Neural cell (in vitro differentiated cells): ENCODE measurements at regions not wholly inside any gene's neighbourhood (a gene's known extent, or its start where the extent isn't known, plus 50 kb on each side); places are given as distances from the start of the nearest gene placed in this dataset.

Experiments used
- H2AFZ ChIP-seq: fragments of 200-600, 300-800 bp; sonication (generic), shearing (Covaris generic); 2 replicates; pipeline ENCODE4 v1.6.0; 2014; ENCODE audit warnings: low read depth, mild to moderate bottlenecking, antibody characterized with exemption, low read length, moderate library complexity
- H3F3A ChIP-seq: fragments of 200-600 bp; shearing (Covaris generic); 2 replicates; pipeline ENCODE4 v1.6.1; 2016; ENCODE audit warnings: mild to moderate bottlenecking, moderate library complexity, mixed read lengths, antibody characterized with exemption, low read length; ENCODE audit not compliant: insufficient read depth, poor library complexity, severe bottlenecking
- H3K27ac ChIP-seq: fragments of 200-600, 300-800 bp; sonication (generic), shearing (Covaris generic); 2 replicates; pipeline ENCODE4 v1.5.1; 2014; ENCODE audit warnings: mild to moderate bottlenecking, low read length, moderate library complexity
- H3K27me3 ChIP-seq: fragments of 300-800, 200-600 bp; sonication (generic), shearing (Covaris generic); 2 replicates; pipeline ENCODE4 v1.6.0; 2014; ENCODE audit warnings: mild to moderate bottlenecking, low read depth, low read length, moderate library complexity; ENCODE audit not compliant: insufficient read depth
- H3K36me3 ChIP-seq: fragments of 300-800, 200-600 bp; sonication (generic), shearing (Covaris generic); 2 replicates; pipeline ENCODE4 v1.5.1; 2014; ENCODE audit warnings: mild to moderate bottlenecking, antibody characterized with exemption, low read length, moderate library complexity; ENCODE audit not compliant: insufficient read depth
- H3K4me2 ChIP-seq: fragments of 300-800, 200-600 bp; sonication (generic), shearing (Covaris generic); 2 replicates; pipeline ENCODE4 v1.6.0; 2014; ENCODE audit warnings: mild to moderate bottlenecking, low read length
- H3K4me3 ChIP-seq: fragments of 300-800, 200-600 bp; sonication (generic), shearing (Covaris generic); 2 replicates; pipeline ENCODE4 v1.5.1; 2014; ENCODE audit warnings: mild to moderate bottlenecking, low read length, moderate library complexity
- H3K79me2 ChIP-seq: fragments of 200-600 bp; shearing (Covaris generic); replicated peaks from 2 replicates; pipeline ENCODE4 v1.6.0; 2014; ENCODE audit warnings: mild to moderate bottlenecking, low read length, moderate library complexity; ENCODE audit not compliant: insufficient read depth
- H3K9ac ChIP-seq: fragments of 300-800, 200-600 bp; sonication (generic), shearing (Covaris generic); 2 replicates; pipeline ENCODE4 v1.6.1; 2016; ENCODE audit warnings: mild to moderate bottlenecking, low read length, mixed read lengths
- H3K9me2 ChIP-seq: fragments of 200-600 bp; shearing (Covaris generic); 2 replicates; pipeline ENCODE4 v1.6.1; 2016; ENCODE audit warnings: mild to moderate bottlenecking, low read length, mixed read lengths; ENCODE audit not compliant: insufficient read depth
- H3K9me3 ChIP-seq: fragments of 200-600, 300-800 bp; sonication (generic), shearing (Covaris generic); 2 replicates; pipeline ENCODE4 v1.6.1; 2016; ENCODE audit warnings: mild to moderate bottlenecking, mixed run types, low read length, moderate library complexity, mixed read lengths
- H4K20me1 ChIP-seq: fragments of 200-600 bp; shearing (Covaris generic); 2 replicates; pipeline ENCODE4 v1.6.1; 2016; ENCODE audit warnings: mild to moderate bottlenecking, mixed run types; ENCODE audit not compliant: insufficient read depth
- CTCF ChIP-seq: fragments of 450-650 bp; IDR thresholded peaks from 2 replicates; pipeline ENCODE4 v1.5.1; 2014; ENCODE audit warnings: antibody characterized with exemption, mild to moderate bottlenecking, moderate library complexity; ENCODE audit not compliant: poor library complexity, severe bottlenecking
- EP300 ChIP-seq: fragments of 450-650 bp; conservative IDR thresholded peaks from 2 replicates; pipeline ENCODE4 v1.6.1; 2014; ENCODE audit warnings: antibody characterized with exemption, mild to moderate bottlenecking, moderate library complexity; ENCODE audit not compliant: poor library complexity, severe bottlenecking
- EZH2 ChIP-seq: fragments of 200-600, 300-800 bp; shearing (Covaris generic), sonication (generic); IDR thresholded peaks from 2 replicates; pipeline ENCODE4 v1.6.1; 2014; ENCODE audit warnings: antibody characterized with exemption, low read length, borderline replicate concordance, mild to moderate bottlenecking; ENCODE audit not compliant: insufficient read depth, poor library complexity, severe bottlenecking
- MXI1 ChIP-seq: fragments of 450-650 bp; conservative IDR thresholded peaks from 2 replicates; pipeline ENCODE4 v1.6.1; 2014; ENCODE audit warnings: antibody characterized with exemption, mild to moderate bottlenecking; ENCODE audit not compliant: poor library complexity, severe bottlenecking
- POLR2AphosphoS5 ChIP-seq: IDR thresholded peaks from 2 replicates; pipeline ENCODE4 v1.6.1; 2012
- RAD21 ChIP-seq: fragments of 450-650 bp; conservative IDR thresholded peaks from 2 replicates; pipeline ENCODE4 v1.6.1; 2014; ENCODE audit warnings: antibody characterized with exemption, mild to moderate bottlenecking, moderate library complexity
- REST ChIP-seq: IDR thresholded peaks from 2 replicates; pipeline ENCODE4 v1.6.1; 2012; ENCODE audit warnings: borderline replicate concordance
- SMC3 ChIP-seq: fragments of 450-650 bp; conservative IDR thresholded peaks from 2 replicates; pipeline ENCODE4 v1.6.1; 2014; ENCODE audit warnings: antibody characterized with exemption, mild to moderate bottlenecking, moderate library complexity; ENCODE audit not compliant: poor library complexity
- TAF1 ChIP-seq: IDR thresholded peaks from 2 replicates; pipeline ENCODE4 v1.6.1; 2012; ENCODE audit warnings: low read depth

- no peak overlapping the region for H2AFZ ChIP-seq
- TF ChIP-seq MXI1, result no peak
- H3K9me3 ChIP-seq, result no peaks in the 10 kb centered on the region
- no peaks in the 10 kb centered on the region for H3K9me2 ChIP-seq
- no peaks in the 10 kb centered on the region for H3K36me3 ChIP-seq
- no peaks in the 10 kb centered on the region for H4K20me1 ChIP-seq
- no peaks in the 10 kb centered on the region for H3F3A ChIP-seq
- H3K4me3 ChIP-seq, result no peak overlapping the region
- H3K27ac ChIP-seq, result no peak overlapping the region
- H3K79me2 ChIP-seq, result no peaks in the 10 kb centered on the region
- no peak overlapping the region for H3K9ac ChIP-seq
- H3K4me2 ChIP-seq, result no peak overlapping the region
- H3K27me3 ChIP-seq, result no peaks in the 10 kb centered on the region
These were observed 745.9 kb upstream of the ACVR2A start for GRCh38 chr2:147098940-147099339.

- Histone ChIP-seq H3K9ac (no peak overlapping the region), H3K36me3 (no peaks in the 10 kb centered on the region), H3K27ac (no peak overlapping the region), H3K9me2 (no peaks in the 10 kb centered on the region), H3K9me3 (no peaks in the 10 kb centered on the region), H4K20me1 (no peaks in the 10 kb centered on the region), H3F3A (no peaks in the 10 kb centered on the region), H3K79me2 (no peaks in the 10 kb centered on the region), H3K4me3 (no peak overlapping the region), H3K27me3 (no peaks in the 10 kb centered on the region), H3K4me2 (no peak overlapping the region), H2AFZ (no peak overlapping the region)
- TF ChIP-seq EZH2 (no peak), POLR2AphosphoS5 (no peak), REST (no peak), SMC3 (no peak), EP300 (no peak), TAF1 (no peak), RAD21 (no peak), CTCF (no peak), MXI1 (no peak)
These were observed 747.1 kb upstream of the ACVR2A start for GRCh38 chr2:147097747-147098146.

- no peaks in the 10 kb centered on the region for H3K9me3 ChIP-seq
- H2AFZ ChIP-seq, result no peak overlapping the region
- H3K79me2 ChIP-seq, result no peaks in the 10 kb centered on the region
- H3K4me2 ChIP-seq, result no peak overlapping the region
- H3F3A ChIP-seq, result no peaks in the 10 kb centered on the region
- TF ChIP-seq POLR2AphosphoS5, result no peak
- TF ChIP-seq RAD21, result no peak
- no peak for TF ChIP-seq SMC3
- no peak for TF ChIP-seq TAF1
- no peak overlapping the region for H3K27ac ChIP-seq
- H4K20me1 ChIP-seq, result no peaks in the 10 kb centered on the region
- no peaks in the 10 kb centered on the region for H3K36me3 ChIP-seq
- no peak overlapping the region for H3K4me3 ChIP-seq
- no peak overlapping the region for H3K9ac ChIP-seq
- H3K27me3 ChIP-seq, result no peaks in the 10 kb centered on the region
- no peaks in the 10 kb centered on the region for H3K9me2 ChIP-seq
These were observed 748.2 kb upstream of the ACVR2A start for GRCh38 chr2:147096671-147097070.
